HG02610 (cell line): ENCODE measurements at regions not wholly inside any gene's neighbourhood (a gene's known extent, or its start where the extent isn't known, plus 50 kb on each side); places are given as distances from the start of the nearest gene placed in this dataset.
"Not testable (repeated sequence)": the region's sequence is repeated elsewhere in the genome, so short reads cannot be mapped to it uniquely, and the experiment has no call there.

Experiments
- ATAC-seq: cut with Tn5 transposase; IDR thresholded peaks from one replicate; pipeline ENCODE4 v1.9.1; 2021; ENCODE audit warnings: mild to moderate bottlenecking, moderate library complexity; ENCODE audit not compliant: unreplicated experiment

DNA sequence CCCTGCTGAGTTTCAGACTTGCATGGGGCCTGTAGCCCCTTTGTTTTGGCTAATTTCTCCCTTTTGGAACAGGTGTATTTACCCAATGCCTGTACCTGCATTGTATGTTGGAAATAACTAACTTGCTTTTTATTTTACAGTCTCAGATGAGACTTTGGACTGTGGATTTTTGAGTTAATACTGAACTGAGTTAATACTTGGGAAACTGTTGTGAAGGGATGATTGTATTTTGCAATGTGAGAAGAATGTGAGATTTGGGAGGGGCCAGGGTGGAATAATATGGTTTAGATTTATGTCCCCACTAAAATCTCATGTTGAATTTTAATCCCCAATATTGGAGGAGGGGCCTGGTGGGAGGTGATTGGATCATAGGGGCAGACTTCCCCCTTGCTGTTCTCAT lies 99.1 kb upstream of the IRAK1BP1 start:
- ATAC-seq, result no peak

GRCh38 chr6:78770765-78771164 lies 96.6 kb upstream of the IRAK1BP1 start:
- no peak for ATAC-seq

- no peak for ATAC-seq
Observed at GRCh38 chr6:78771586-78771985, 95.8 kb upstream of the IRAK1BP1 start.

- no peak for ATAC-seq
Observed at GRCh38 chr6:78781001-78781400, 86.3 kb upstream of the IRAK1BP1 start.

- not testable (repeated sequence) for ATAC-seq
Observed at GRCh38 chr6:78783366-78783765, 84.0 kb upstream of the IRAK1BP1 start.

DNA sequence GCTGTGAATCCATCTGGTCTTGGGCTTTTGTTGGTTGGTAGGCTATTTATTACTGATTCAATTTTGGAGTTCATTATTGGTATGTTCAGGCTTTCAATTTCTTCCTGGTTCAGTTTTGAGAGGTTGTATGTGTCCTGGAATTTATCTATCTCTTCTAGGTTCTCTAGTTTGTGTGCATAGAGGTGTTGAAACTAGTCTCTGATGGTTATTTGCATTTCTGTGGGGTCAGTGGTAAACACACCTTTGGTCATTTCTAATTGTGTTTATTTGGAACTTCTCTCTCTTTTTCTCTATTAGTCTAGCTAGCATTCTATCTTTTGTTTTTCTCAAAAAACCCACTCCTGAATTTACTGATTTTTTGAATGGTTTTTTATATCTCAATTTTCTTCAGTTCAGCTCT lies 70.1 kb upstream of the IRAK1BP1 start:
- no peak for ATAC-seq

- ATAC-seq, result no peak
Observed at GRCh38 chr6:78799682-78800081, 67.7 kb upstream of the IRAK1BP1 start.

DNA sequence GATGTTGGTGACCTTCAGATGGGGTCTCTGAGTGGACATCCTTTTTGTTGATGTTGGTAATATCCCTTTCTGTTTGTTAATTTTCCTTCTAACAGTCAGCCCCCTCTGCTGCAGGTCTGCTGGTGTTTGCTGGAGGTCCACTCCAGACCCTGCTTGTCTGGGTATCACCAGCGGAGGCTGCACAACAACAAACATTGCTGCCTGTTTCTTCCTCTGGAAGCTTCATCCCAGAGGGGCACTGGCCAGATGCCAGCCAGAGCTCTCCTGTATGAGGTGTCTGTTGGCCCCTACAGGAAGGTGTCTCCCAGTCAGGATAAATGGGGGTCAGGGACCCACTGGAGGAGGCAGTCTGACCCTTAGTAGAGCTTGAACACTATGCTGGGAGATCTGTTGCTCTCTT lies 60.6 kb upstream of the IRAK1BP1 start:
- ATAC-seq, result not testable (repeated sequence)

- not testable (repeated sequence) for ATAC-seq
Observed at GRCh38 chr6:78807655-78808355, 59.5 kb upstream of the IRAK1BP1 start.

- no peak for ATAC-seq
Observed at GRCh38 chr6:78808356-78808891, 58.9 kb upstream of the IRAK1BP1 start.

GRCh38 chr6:78808933-78809332 lies 58.4 kb upstream of the IRAK1BP1 start:
- ATAC-seq, result no peak

- ATAC-seq, result peak; percentile 78
Observed at GRCh38 chr6:78810146-78810545, 57.2 kb upstream of the IRAK1BP1 start.

DNA sequence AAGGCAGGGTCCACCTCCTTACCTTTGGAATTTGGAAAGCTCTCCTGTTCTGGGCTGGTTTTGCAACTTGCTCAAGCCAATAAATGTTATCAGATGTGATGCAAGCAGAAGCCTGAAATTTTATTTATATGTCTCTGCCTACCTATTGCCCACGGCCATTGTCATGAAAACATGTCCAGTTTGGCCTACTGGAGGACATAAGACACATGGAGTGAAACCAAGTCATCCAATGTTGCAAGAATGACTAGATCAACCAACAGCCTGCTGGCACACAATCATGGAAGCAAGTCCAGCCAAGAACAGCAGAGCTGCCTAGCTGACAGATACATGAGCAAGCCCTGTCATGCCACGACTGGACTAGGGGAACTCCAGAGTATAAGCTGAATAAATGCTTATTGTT lies 56.7 kb upstream of the IRAK1BP1 start:
- no peak for ATAC-seq
